ENCODE measurements at regions not wholly inside any gene's neighbourhood (a gene's known extent, or its start where the extent isn't known, plus 50 kb on each side); places are given as distances from the start of the nearest gene placed in this dataset.

- no peak overlapping the region for H3K4me3 ChIP-seq (ENCODE audit: low read depth, low read length)
- TF ChIP-seq CTCF (IDR thresholded peaks at IDR 0.05; ENCODE audit: borderline replicate concordance, insufficient read depth, low read depth, low read length): no peak
These were observed 311.8 kb upstream of the SMIM31 start for GRCh38 chr4:164442180-164442579.

- no peak overlapping the region for H3K4me3 ChIP-seq (ENCODE audit: low read depth, low read length)
- TF ChIP-seq CTCF (IDR thresholded peaks at IDR 0.05; ENCODE audit: borderline replicate concordance, insufficient read depth, low read depth, low read length): no peak
These were observed 307.4 kb upstream of the SMIM31 start for GRCh38 chr4:164446516-164446915.

- no peak for TF ChIP-seq CTCF (IDR thresholded peaks at IDR 0.05; ENCODE audit: borderline replicate concordance, insufficient read depth, low read depth, low read length)
These were observed 292.0 kb upstream of the SMIM31 start for GRCh38 chr4:164461901-164462300.

GRCh38 chr4:164462471-164462870 is 291.5 kb upstream of the SMIM31 start:
- H3K4me3 ChIP-seq (ENCODE audit: low read depth, low read length): no peak overlapping the region
- TF ChIP-seq CTCF (IDR thresholded peaks at IDR 0.05; ENCODE audit: borderline replicate concordance, insufficient read depth, low read depth, low read length): no peak

More at GRCh38 chr4:164461901-164462300, 292.0 kb upstream of the SMIM31 start:
- H3K4me3 ChIP-seq (ENCODE audit: low read depth, low read length): no peak overlapping the region

- TF ChIP-seq CTCF (IDR thresholded peaks at IDR 0.05; ENCODE audit: borderline replicate concordance, insufficient read depth, low read depth, low read length): no peak
- H3K4me3 ChIP-seq (ENCODE audit: low read depth, low read length): no peak overlapping the region
These were observed 289.6 kb upstream of the SMIM31 start for GRCh38 chr4:164464313-164464712.

GRCh38 chr4:164467493-164467892 is 286.4 kb upstream of the SMIM31 start:
- H3K4me3 ChIP-seq (ENCODE audit: low read depth, low read length): no peak overlapping the region
- no peak for TF ChIP-seq CTCF (IDR thresholded peaks at IDR 0.05; ENCODE audit: borderline replicate concordance, insufficient read depth, low read depth, low read length)

- no peak for TF ChIP-seq CTCF (IDR thresholded peaks at IDR 0.05; ENCODE audit: borderline replicate concordance, insufficient read depth, low read depth, low read length)
- H3K4me3 ChIP-seq (ENCODE audit: low read depth, low read length): no peak overlapping the region
These were observed 272.4 kb upstream of the SMIM31 start for GRCh38 chr4:164481306-164482091.
